HepG2 (cell line): ENCODE measurements at regions not wholly inside any gene's neighbourhood (a gene's known extent, or its start where the extent isn't known, plus 50 kb on each side); places are given as distances from the start of the nearest gene placed in this dataset.

ENCODE experiments used
- ATAC-seq: fragments of 200-7000 bp; cut with Tn5 transposase; 3 replicates; pipeline ENCODE4 v1.9.1; 2020; ENCODE audit warnings: mild to moderate bottlenecking, moderate library complexity
- BruUV-seq: library from RNA; stranded (reverse); fragments of 400-500 nt; replicated peaks from 2 replicates; lab custom pipeline; 2021; lab: Mats Ljungman, UMichigan
- CTCF ChIA-PET: fragments of 300-600 bp; formaldehyde crosslinking; extraction: SDS; loops from one replicate; lab custom pipeline; 2021; ENCODE audit warnings: low total read pairs, inconsistent platforms, low intra/inter-chr PET ratio; lab: Yijun Ruan, JAX
- POLR2A ChIA-PET: fragments of 350-600 bp; sonication (Branson Sonifier 250); formaldehyde crosslinking; loops from one replicate; lab custom pipeline; 2020; ENCODE audit warnings: antibody characterized with exemption, inconsistent platforms; lab: Yijun Ruan, JAX
- DNase-seq: peaks from one replicate; pipeline ENCODE4 v3.0.0-alpha.2; 2015; ENCODE audit warnings: low spot score
- FAIRE-seq: peaks from 3 replicates; lab custom pipeline; 2011; peaks lifted over from hg19 to GRCh38; lab: Jason Lieb, UNC
- H2AFZ ChIP-seq: one replicate; pipeline ENCODE4 v1.6.1; 2011; ENCODE audit warnings: low read length, inconsistent platforms
- H3K27ac ChIP-seq: fragments of 300-600 bp; 3 replicates; pipeline ENCODE4 v1.8.0; 2011; ENCODE audit warnings: mixed run types, mild to moderate bottlenecking, mixed read lengths, low read length, inconsistent platforms; ENCODE audit not compliant: insufficient read depth; ENCODE audit errors: extremely low read length
- H3K27me3 ChIP-seq, 2 experiments: fragments of 200-600 bp in 1 of 2; 2 replicates in 1 of 2; 3 replicates in 1 of 2; pipeline versions ENCODE4 v1.6.0 to v1.8.0; 2011; ENCODE audit warnings: low read length in 2 of 2, mild to moderate bottlenecking in 2 of 2, moderate library complexity in 2 of 2, inconsistent platforms in 1 of 2; ENCODE audit not compliant: insufficient read depth in 2 of 2, control insufficient read depth in 1 of 2
- H3K36me3 ChIP-seq, 2 experiments: fragments of 200-600 bp in 1 of 2; replicated peaks in 1 of 2; 2 replicates in 1 of 2; 3 replicates in 1 of 2; pipeline versions ENCODE4 v1.5.1 to v1.8.0; 2011; ENCODE audit warnings: low read length in 2 of 2, inconsistent platforms in 1 of 2; ENCODE audit not compliant: insufficient read depth in 2 of 2, control insufficient read depth in 1 of 2
- H3K4me1 ChIP-seq: 2 replicates; pipeline ENCODE4 v1.5.1; 2012; ENCODE audit warnings: low read length, inconsistent platforms; ENCODE audit not compliant: insufficient read depth
- H3K4me2 ChIP-seq: 2 replicates; pipeline ENCODE4 v1.6.0; 2011; ENCODE audit warnings: low read depth, low read length, inconsistent platforms
- H3K4me3 ChIP-seq, 3 experiments: fragments of 200-600 bp in 1 of 3; sonication (generic), shearing (Covaris generic) in 1 of 3; replicated peaks in 1 of 3; 2 replicates each; pipeline ENCODE4 v1.5.1; 2011 to 2016; ENCODE audit warnings: low read length in 3 of 3, inconsistent platforms in 2 of 3, low read depth in 2 of 3, mild to moderate bottlenecking in 2 of 3, control low read depth in 1 of 3, mixed read lengths in 1 of 3; ENCODE audit not compliant: insufficient read depth in 1 of 3
- H3K79me2 ChIP-seq: one replicate; pipeline ENCODE4 v1.6.1; 2011; ENCODE audit warnings: low read length, inconsistent platforms; ENCODE audit not compliant: insufficient read depth
- H3K9ac ChIP-seq: 2 replicates; pipeline ENCODE4 v1.6.0; 2011; ENCODE audit warnings: mild to moderate bottlenecking, low read depth, low read length, inconsistent platforms; ENCODE audit not compliant: insufficient read depth
- H3K9me3 ChIP-seq: 2 replicates; pipeline ENCODE4 v1.5.1; 2012; ENCODE audit warnings: mild to moderate bottlenecking, low read length
- H4K20me1 ChIP-seq: 2 replicates; pipeline ENCODE4 v1.6.0; 2011; ENCODE audit warnings: inconsistent platforms, mild to moderate bottlenecking, low read length, moderate library complexity; ENCODE audit not compliant: insufficient read depth
- BORCS8-MEF2B ChIP-seq: sonication (generic); formaldehyde crosslinking; IDR thresholded peaks from 2 replicates; pipeline ENCODE4 v1.8.0; 2022; ENCODE audit warnings: mild to moderate bottlenecking, missing genetic modification reagents
- ELK4 ChIP-seq: sonication (generic); formaldehyde crosslinking; IDR thresholded peaks from 2 replicates; pipeline ENCODE4 v1.9.0; 2021; ENCODE audit warnings: missing genetic modification reagents, borderline replicate concordance
- ESRRA ChIP-seq: sonication (generic); formaldehyde crosslinking; IDR thresholded peaks from 2 replicates; pipeline ENCODE4 v1.5.1; 2020; ENCODE audit warnings: mild to moderate bottlenecking, low read depth, missing genetic modification reagents
- FOXA1 ChIP-seq, 2 experiments: fragments of 450-650 bp in 1 of 2; sonication (generic) in 1 of 2; formaldehyde crosslinking in 1 of 2; IDR thresholded peaks; 2 replicates each; pipeline versions ENCODE4 v1.4.0 to v1.6.1; 2016 to 2020; ENCODE audit warnings: missing genetic modification reagents in 1 of 2
- GFI1 ChIP-seq: sonication (generic); formaldehyde crosslinking; IDR thresholded peaks from 2 replicates; pipeline ENCODE4 v1.5.0; 2020; ENCODE audit warnings: missing genetic modification reagents, mild to moderate bottlenecking, borderline replicate concordance
- HNRNPUL1 ChIP-seq: fragments of 200-400 bp; formaldehyde crosslinking; IDR thresholded peaks from 2 replicates; pipeline ENCODE4 v1.6.1; 2017; ENCODE audit warnings: low read depth, mild to moderate bottlenecking, low read length, moderate library complexity
- MTF1 ChIP-seq: sonication (generic); formaldehyde crosslinking; IDR thresholded peaks from 2 replicates; pipeline ENCODE4 v1.5.0; 2020; ENCODE audit warnings: missing genetic modification reagents
- RCOR2 ChIP-seq: IDR thresholded peaks from 2 replicates; pipeline ENCODE4 v1.6.1; 2016; ENCODE audit warnings: missing biosample characterization, missing genetic modification reagents
- ZFY ChIP-seq: sonication (generic); formaldehyde crosslinking; IDR thresholded peaks from 2 replicates; pipeline ENCODE4 v1.4.0; 2020; ENCODE audit warnings: missing genetic modification reagents
- ZMYM2 ChIP-seq: sonication (generic); formaldehyde crosslinking; IDR thresholded peaks from 2 replicates; pipeline ENCODE4 v1.8.0; 2022; ENCODE audit warnings: mild to moderate bottlenecking, missing genetic modification reagents
- ZNF121 ChIP-seq: sonication (generic); formaldehyde crosslinking; IDR thresholded peaks from 2 replicates; pipeline ENCODE4 v1.5.0; 2020; ENCODE audit warnings: mild to moderate bottlenecking, missing genetic modification reagents
- ZNF335 ChIP-seq: sonication (generic); formaldehyde crosslinking; IDR thresholded peaks from 2 replicates; pipeline ENCODE4 v1.4.0; 2020; ENCODE audit warnings: missing genetic modification reagents
- WGBS: methylation state at CpG from one replicate; pipeline ENCODE4 v1.1.6; 2017; ENCODE audit warnings: low lambda C conversion rate; 5-methylcytosine and 5-hydroxymethylcytosine counted together
- in situ Hi-C: cut with HindIII; loops from 2 replicates; pipeline ENCODE4 v1.10.0; 2017; ENCODE audit warnings: low pct_unique_long_range_greater_than_20kb; ENCODE audit not compliant: extremely low pct_ligation_motif_present
- intact Hi-C: fragments of 100-400 bp; cut with micrococcal nuclease; formaldehyde crosslinking; loops from one replicate; pipeline ENCODE4 v1.10.0; 2022; ENCODE audit not compliant: unreplicated experiment
- TF ChIP-seq, protein P1 (sequence below): sonication (generic); formaldehyde crosslinking; conservative IDR thresholded peaks from 2 replicates; pipeline ENCODE4 v1.8.1; 2023; ENCODE audit warnings: missing genetic modification reagents

DNA sequence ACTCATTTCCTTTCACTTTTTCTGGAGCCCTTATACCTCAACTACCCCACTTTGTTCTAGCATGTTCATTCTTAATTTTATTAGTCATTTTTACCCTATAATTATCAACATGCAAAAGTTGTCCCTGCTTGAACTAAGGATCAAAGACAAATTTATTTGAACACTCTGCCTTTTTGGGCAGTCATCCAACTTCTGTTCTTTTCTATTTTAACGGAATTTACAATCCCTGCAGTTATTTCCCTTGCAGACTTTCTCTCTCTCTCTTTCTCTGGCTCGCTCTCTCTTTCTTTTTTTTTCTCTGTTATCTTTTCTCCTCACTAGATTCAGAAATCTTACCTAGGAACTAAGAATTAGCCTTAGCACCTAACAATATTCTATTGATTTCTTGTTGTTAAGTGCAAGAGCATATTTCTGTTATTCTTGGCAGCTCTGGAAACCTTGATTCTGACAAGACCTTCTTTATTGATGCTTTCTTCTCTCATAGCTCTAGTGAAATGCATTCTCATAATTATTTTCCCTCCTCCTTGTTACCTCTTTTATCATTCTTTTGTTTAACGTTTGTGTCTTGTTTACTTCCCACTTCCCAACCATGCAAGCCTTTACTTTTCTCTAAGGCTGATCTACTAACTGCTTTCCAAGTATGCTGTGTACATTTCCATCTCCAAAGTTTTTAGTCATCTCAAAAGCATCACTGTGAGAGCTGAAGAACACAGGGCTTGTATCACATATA lies 951.6 kb downstream of the DIPK2A start:
- Histone ChIP-seq H3K4me2 (no peak overlapping the region), H3K27me3 (no peaks in the 10 kb centered on the region)
- TF ChIP-seq BORCS8-MEF2B (CRISPR knock-in tag): no peak
- TF ChIP-seq HNRNPUL1: no peak
- TF ChIP-seq ZMYM2 (CRISPR knock-in tag): no peak
- no peak for TF ChIP-seq GFI1 (CRISPR knock-in tag)
- no peak for TF ChIP-seq ESRRA (CRISPR knock-in tag)
- TF ChIP-seq ZNF121 (CRISPR knock-in tag): no peak
- TF ChIP-seq ELK4: no peak
- TF ChIP-seq ZFY (CRISPR knock-in tag): no peak
- TF ChIP-seq, protein P1, sequence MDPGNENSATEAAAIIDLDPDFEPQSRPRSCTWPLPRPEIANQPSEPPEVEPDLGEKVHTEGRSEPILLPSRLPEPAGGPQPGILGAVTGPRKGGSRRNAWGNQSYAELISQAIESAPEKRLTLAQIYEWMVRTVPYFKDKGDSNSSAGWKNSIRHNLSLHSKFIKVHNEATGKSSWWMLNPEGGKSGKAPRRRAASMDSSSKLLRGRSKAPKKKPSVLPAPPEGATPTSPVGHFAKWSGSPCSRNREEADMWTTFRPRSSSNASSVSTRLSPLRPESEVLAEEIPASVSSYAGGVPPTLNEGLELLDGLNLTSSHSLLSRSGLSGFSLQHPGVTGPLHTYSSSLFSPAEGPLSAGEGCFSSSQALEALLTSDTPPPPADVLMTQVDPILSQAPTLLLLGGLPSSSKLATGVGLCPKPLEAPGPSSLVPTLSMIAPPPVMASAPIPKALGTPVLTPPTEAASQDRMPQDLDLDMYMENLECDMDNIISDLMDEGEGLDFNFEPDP (CRISPR knock-in tag): no peak
- no peak for TF ChIP-seq FOXA1 (IDR thresholded peaks at IDR 0.05)
- TF ChIP-seq FOXA1 (CRISPR knock-in tag; IDR thresholded peaks at IDR 0.05): no peak
- no peak for TF ChIP-seq ZNF335 (CRISPR knock-in tag)
- no peak for TF ChIP-seq MTF1 (CRISPR knock-in tag)
- TF ChIP-seq RCOR2 (CRISPR knock-in tag): no peak
- TF ChIP-seq, all 625 proteins: peak for 0
- no peak overlapping the region for H3K4me3 ChIP-seq
- no peaks in the 10 kb centered on the region for H3K4me1 ChIP-seq
- H3K79me2 ChIP-seq: no peaks in the 10 kb centered on the region
- H3K9ac ChIP-seq: no peak overlapping the region
- H3K9me3 ChIP-seq: no peaks in the 10 kb centered on the region
- no TSS peak for BruUV-seq
- no peak overlapping the region for H3K27ac ChIP-seq
- intact Hi-C loops: no loop called here
- in situ Hi-C loops: no loop called here
- ATAC-seq: no peak
- WGBS: under 1% methylated on average over 3 of the region's 3 CpGs
- H2AFZ ChIP-seq: no peak overlapping the region
- DNase-seq: no peak
- POLR2A ChIA-PET: no interaction called here
- H4K20me1 ChIP-seq: no peaks in the 10 kb centered on the region
- H3K36me3 ChIP-seq: no peaks in the 10 kb centered on the region
- CTCF ChIA-PET: no interaction called here
- no peak for FAIRE-seq
